ENCODE measurements at regions not wholly inside any gene's neighbourhood (a gene's known extent, or its start where the extent isn't known, plus 50 kb on each side); places are given as distances from the start of the nearest gene placed in this dataset.

DNA sequence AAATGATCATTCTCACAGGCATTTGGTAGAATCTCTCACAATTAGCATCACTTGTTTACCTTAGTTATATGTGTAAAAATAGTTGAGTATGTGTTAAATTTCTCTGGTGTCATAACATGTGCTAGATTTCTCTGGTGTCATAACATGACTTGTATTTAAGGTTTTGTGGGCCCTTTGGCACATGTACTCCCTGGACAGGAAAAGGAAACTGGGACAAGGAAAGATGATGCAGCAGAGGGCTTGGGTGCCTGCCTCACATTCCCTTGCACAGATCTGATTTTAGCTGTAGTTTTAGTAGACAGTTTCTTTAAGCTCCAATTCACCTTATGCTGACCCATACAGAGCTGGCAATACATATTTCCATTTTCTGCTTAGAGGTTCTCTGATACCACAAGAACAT lies 726.0 kb downstream of the C4orf33 start:
- H3K36me3 ChIP-seq = no peaks in the 10 kb centered on the region
- no peaks in the 10 kb centered on the region for H3K27me3 ChIP-seq
- no peak overlapping the region for H3K4me3 ChIP-seq
- no peak for DNase-seq
- H3K9me3 ChIP-seq = no peaks in the 10 kb centered on the region
- intact Hi-C loops (cut with DNase I; ENCODE audit: low total_unique reads) = no loop called here
- no peak overlapping the region for H3K27ac ChIP-seq
- no peaks in the 10 kb centered on the region for H3K4me1 ChIP-seq
- TF ChIP-seq, protein P1, sequence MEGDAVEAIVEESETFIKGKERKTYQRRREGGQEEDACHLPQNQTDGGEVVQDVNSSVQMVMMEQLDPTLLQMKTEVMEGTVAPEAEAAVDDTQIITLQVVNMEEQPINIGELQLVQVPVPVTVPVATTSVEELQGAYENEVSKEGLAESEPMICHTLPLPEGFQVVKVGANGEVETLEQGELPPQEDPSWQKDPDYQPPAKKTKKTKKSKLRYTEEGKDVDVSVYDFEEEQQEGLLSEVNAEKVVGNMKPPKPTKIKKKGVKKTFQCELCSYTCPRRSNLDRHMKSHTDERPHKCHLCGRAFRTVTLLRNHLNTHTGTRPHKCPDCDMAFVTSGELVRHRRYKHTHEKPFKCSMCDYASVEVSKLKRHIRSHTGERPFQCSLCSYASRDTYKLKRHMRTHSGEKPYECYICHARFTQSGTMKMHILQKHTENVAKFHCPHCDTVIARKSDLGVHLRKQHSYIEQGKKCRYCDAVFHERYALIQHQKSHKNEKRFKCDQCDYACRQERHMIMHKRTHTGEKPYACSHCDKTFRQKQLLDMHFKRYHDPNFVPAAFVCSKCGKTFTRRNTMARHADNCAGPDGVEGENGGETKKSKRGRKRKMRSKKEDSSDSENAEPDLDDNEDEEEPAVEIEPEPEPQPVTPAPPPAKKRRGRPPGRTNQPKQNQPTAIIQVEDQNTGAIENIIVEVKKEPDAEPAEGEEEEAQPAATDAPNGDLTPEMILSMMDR (IDR thresholded peaks at IDR 0.05) = no peak

DNA sequence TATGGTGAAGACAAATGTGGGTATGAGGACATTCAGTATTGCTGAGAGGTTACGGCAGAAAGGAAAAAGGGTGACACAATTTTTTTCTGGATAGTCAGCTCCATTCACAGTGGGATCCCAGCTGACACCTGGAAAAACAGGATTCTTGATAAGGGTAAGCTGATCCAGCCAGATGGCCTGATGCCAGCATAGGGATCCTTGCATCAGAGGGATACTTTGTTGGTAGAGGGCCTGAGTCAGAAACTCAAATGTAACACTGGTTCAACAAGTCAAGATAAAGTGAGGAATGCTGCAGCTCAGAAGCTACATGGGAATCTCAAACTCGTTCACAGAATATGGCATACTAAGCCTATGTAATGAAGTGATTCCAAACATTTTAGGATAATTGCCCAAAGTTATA lies 726.7 kb downstream of the C4orf33 start:
- H3K27me3 ChIP-seq = no peaks in the 10 kb centered on the region
- H3K27ac ChIP-seq = no peak overlapping the region
- no peak for DNase-seq
- no peak overlapping the region for H3K4me3 ChIP-seq
- H3K9me3 ChIP-seq = no peaks in the 10 kb centered on the region
- intact Hi-C loops (cut with DNase I; ENCODE audit: low total_unique reads) = no loop called here
- TF ChIP-seq, protein P1 (IDR thresholded peaks at IDR 0.05) = no peak
- H3K4me1 ChIP-seq = no peaks in the 10 kb centered on the region
- no peaks in the 10 kb centered on the region for H3K36me3 ChIP-seq

DNA sequence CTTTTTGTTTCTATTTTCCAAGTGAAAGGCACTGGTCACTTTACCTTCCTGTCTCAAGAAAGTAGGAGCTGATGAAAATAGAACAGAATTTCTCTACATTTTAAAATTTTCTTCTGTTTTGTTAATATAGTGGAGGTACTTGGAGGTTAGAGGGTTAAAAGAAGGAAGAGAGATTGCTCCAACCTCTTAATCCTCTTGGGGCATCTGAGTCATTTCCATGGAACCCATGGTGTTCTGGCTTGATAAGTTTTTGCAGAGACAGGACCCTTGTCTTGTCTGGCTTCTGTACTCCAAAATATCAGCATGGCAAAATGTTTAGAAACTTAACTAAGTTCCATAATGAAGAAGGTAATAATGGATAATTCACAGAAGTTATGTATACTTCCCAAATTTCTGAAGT lies 727.2 kb downstream of the C4orf33 start:
- Histone ChIP-seq H3K27me3 (no peaks in the 10 kb centered on the region), H3K9me3 (no peaks in the 10 kb centered on the region), H3K27ac (no peak overlapping the region), H3K36me3 (no peaks in the 10 kb centered on the region), H3K4me1 (no peaks in the 10 kb centered on the region), H3K4me3 (no peak overlapping the region)
- TF ChIP-seq, protein P1 (IDR thresholded peaks at IDR 0.05) = no peak
- intact Hi-C loops (cut with DNase I; ENCODE audit: low total_unique reads) = no loop called here
- DNase-seq = no peak

DNA sequence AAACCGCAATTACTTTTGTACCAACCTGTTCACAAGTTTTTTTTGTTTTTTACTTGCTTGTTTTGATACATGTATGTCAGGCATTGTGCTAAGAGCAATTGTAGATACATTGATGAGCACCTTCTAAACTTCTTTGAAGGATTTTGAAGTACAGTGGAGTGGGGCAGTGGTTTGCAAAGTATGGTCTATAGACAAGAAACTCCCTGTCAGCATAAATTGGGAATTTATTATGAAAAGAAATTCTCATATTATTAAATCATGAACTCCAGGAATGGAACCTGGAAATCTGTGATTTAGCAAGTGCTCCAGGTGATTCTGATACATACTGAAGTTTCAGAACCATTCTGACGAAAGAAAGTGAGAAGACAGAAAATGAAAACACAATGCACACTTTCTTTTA lies 733.4 kb downstream of the C4orf33 start:
- no peak for DNase-seq
- Histone ChIP-seq H3K4me1 (no peaks in the 10 kb centered on the region), H3K4me3 (no peak overlapping the region), H3K36me3 (no peaks in the 10 kb centered on the region), H3K9me3 (no peaks in the 10 kb centered on the region), H3K27ac (no peak overlapping the region), H3K27me3 (no peaks in the 10 kb centered on the region)
- intact Hi-C loops (cut with DNase I; ENCODE audit: low total_unique reads) = no loop called here
- TF ChIP-seq, protein P1 (IDR thresholded peaks at IDR 0.05) = no peak

DNA sequence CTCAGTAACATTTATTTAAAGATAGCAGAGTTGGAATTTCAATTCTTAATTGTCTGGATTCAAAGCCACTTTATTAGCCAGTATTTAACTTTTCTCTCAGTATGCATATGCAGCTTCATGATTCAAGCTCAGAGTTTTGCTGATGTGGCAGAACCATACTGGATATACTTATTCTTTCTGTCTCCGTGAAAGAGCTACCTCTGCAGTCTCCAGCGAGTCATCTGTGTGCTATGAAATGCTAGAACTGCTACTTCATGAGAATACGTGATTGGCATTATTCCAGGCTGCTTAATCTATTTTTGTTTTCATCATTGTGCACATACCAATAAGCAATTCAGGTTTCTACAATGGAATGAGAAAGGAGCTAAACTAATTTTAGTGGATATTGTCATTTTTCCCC lies 743.7 kb downstream of the C4orf33 start:
- Histone ChIP-seq H3K27ac (no peak overlapping the region), H3K4me1 (no peaks in the 10 kb centered on the region), H3K9me3 (no peaks in the 10 kb centered on the region), H3K36me3 (no peaks in the 10 kb centered on the region), H3K4me3 (no peak overlapping the region), H3K27me3 (no peaks in the 10 kb centered on the region)
- DNase-seq = no peak
- TF ChIP-seq, protein P1 (IDR thresholded peaks at IDR 0.05) = no peak
- intact Hi-C loops (cut with DNase I; ENCODE audit: low total_unique reads) = no loop called here

DNA sequence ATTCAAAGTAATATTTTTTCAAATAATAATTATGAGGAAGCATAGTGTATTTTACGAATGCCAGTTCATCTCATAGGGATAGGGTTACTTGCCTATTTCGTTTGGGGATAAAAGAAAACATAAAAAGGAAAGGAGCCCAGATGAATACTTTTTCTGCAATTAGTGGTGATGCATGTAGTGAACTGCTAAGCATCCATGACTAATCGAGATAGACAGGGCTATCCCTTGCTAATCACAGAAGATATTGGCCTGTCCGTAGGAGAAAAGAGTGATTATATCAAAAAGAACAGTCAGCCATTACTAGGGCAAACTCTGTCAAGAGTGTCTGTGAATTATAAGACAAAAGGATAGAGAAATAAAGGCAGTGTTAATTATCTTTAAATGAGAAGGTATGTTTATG lies 746.1 kb downstream of the C4orf33 start:
- H3K36me3 ChIP-seq = no peaks in the 10 kb centered on the region
- H3K4me3 ChIP-seq = no peak overlapping the region
- H3K4me1 ChIP-seq = no peaks in the 10 kb centered on the region
- H3K27ac ChIP-seq = no peak overlapping the region
- no peak for DNase-seq
- no peaks in the 10 kb centered on the region for H3K9me3 ChIP-seq
- H3K27me3 ChIP-seq = no peaks in the 10 kb centered on the region
- TF ChIP-seq, protein P1 (IDR thresholded peaks at IDR 0.05) = no peak
- intact Hi-C loops (cut with DNase I; ENCODE audit: low total_unique reads) = no loop called here
